CD4-positive, CD25-positive, alpha-beta regulatory T cell (primary cell): ENCODE measurements at regions not wholly inside any gene's neighbourhood (a gene's known extent, or its start where the extent isn't known, plus 50 kb on each side); places are given as distances from the start of the nearest gene placed in this dataset.
"Not testable (repeated sequence)": the region's sequence is repeated elsewhere in the genome, so short reads cannot be mapped to it uniquely, and the experiment has no call there.

ENCODE experiments used
- ATAC-seq, 2 donors: fragments of 150-1000 bp; cut with Tn5 transposase; one replicate each; pipeline ENCODE4 v1.10.0; 2021; ENCODE audit warnings: low read depth in 2 of 2, moderate number of reproducible peaks in 2 of 2, moderate library complexity in 1 of 2
- DNase-seq, 3 donors: peaks; one replicate each; pipeline versions ENCODE4 v3.0.0 to v3.0.0-alpha.2; 2012 to 2022; ENCODE audit warnings: mixed read lengths in 1 of 3
- H3K27ac ChIP-seq: one replicate; pipeline ENCODE4 v1.7.0; 2013; ENCODE audit warnings: mild to moderate bottlenecking, low read length; ENCODE audit not compliant: insufficient read depth, poor library complexity, severe bottlenecking
- H3K27me3 ChIP-seq: one replicate; pipeline ENCODE4 v1.7.0; 2013; ENCODE audit warnings: low read length; ENCODE audit not compliant: control insufficient read depth, insufficient read depth
- H3K36me3 ChIP-seq: one replicate; pipeline ENCODE4 v1.7.0; 2013; ENCODE audit warnings: mild to moderate bottlenecking, low read length, moderate library complexity; ENCODE audit not compliant: control insufficient read depth, insufficient read depth
- H3K4me1 ChIP-seq: 2 replicates; pipeline ENCODE4 v1.7.0; 2013; ENCODE audit warnings: mild to moderate bottlenecking, low read length; ENCODE audit not compliant: insufficient read depth, control insufficient read depth, poor library complexity, severe bottlenecking
- H3K4me3 ChIP-seq: one replicate; pipeline ENCODE4 v1.7.0; 2013; ENCODE audit warnings: low read depth, mild to moderate bottlenecking, low read length, moderate library complexity
- H3K9me3 ChIP-seq, 2 experiments: 1 replicate in 1 of 2; 2 replicates in 1 of 2; pipeline ENCODE4 v1.7.0; 2013; ENCODE audit warnings: low read length in 2 of 2, mild to moderate bottlenecking in 1 of 2, moderate library complexity in 1 of 2; ENCODE audit not compliant: control insufficient read depth in 2 of 2
- H3K27ac Mint-ChIP-seq, 3 donors: one replicate each; pipeline ENCODE4 v1.8.0; 2020 to 2022; ENCODE audit warnings: mild to moderate bottlenecking in 3 of 3, mixed read lengths in 3 of 3, moderate library complexity in 2 of 3
- H3K27me3 Mint-ChIP-seq: one replicate; pipeline ENCODE4 v1.8.0; 2022; ENCODE audit warnings: mild to moderate bottlenecking, mixed read lengths
- H3K36me3 Mint-ChIP-seq: one replicate; pipeline ENCODE4 v1.8.0; 2020; ENCODE audit warnings: mixed read lengths
- H3K4me1 Mint-ChIP-seq, 4 donors: one replicate each; pipeline ENCODE4 v1.8.0; 2020 to 2022; ENCODE audit warnings: mixed read lengths in 4 of 4, mild to moderate bottlenecking in 1 of 4
- H3K4me3 Mint-ChIP-seq, 4 donors: one replicate each; pipeline ENCODE4 v1.8.0; 2020 to 2022; ENCODE audit warnings: mild to moderate bottlenecking in 4 of 4, mixed read lengths in 4 of 4, moderate library complexity in 3 of 4
- H3K9me3 Mint-ChIP-seq, 7 donors: one replicate each; pipeline ENCODE4 v1.8.0; 2020 to 2022; ENCODE audit warnings: mixed read lengths in 7 of 7, mild to moderate bottlenecking in 3 of 7, moderate library complexity in 2 of 7

- ATAC-seq = no peak
- no peaks in the 10 kb centered on the region for H3K36me3 Mint-ChIP-seq
- no peaks in the 10 kb centered on the region for H3K4me1 Mint-ChIP-seq
- DNase-seq = no peak
- H3K4me3 Mint-ChIP-seq = no peak overlapping the region
- Histone ChIP-seq H3K4me3 (no peak overlapping the region), H3K27me3 (no peaks in the 10 kb centered on the region), H3K27ac (no peak overlapping the region), H3K4me1 (no peaks in the 10 kb centered on the region), H3K9me3 (peaks cover 0 to 2% of the 10 kb centered on the region in 2 experiments), H3K36me3 (no peaks in the 10 kb centered on the region)
- H3K27me3 Mint-ChIP-seq = no peaks in the 10 kb centered on the region
- no peak overlapping the region for H3K27ac Mint-ChIP-seq
- peaks cover 4 to 12% (median 4%) of the 10 kb centered on the region in 7 donors for H3K9me3 Mint-ChIP-seq
These were observed 789.3 kb downstream of the IGSF11 start for GRCh38 chr3:118245312-118245711.

GRCh38 chr3:118258850-118259249, 775.8 kb downstream of the IGSF11 start:
- H3K4me3 ChIP-seq, H3K9me3 ChIP-seq, DNase-seq, H3K27me3 Mint-ChIP-seq, H3K4me1 ChIP-seq, H3K4me1 Mint-ChIP-seq, H3K36me3 Mint-ChIP-seq, H3K36me3 ChIP-seq, H3K4me3 Mint-ChIP-seq, H3K27me3 ChIP-seq, H3K27ac Mint-ChIP-seq, ATAC-seq, H3K27ac ChIP-seq: not testable (repeated sequence)
- peaks cover 2 to 29% (median 9%) of the 10 kb centered on the region in 7 donors for H3K9me3 Mint-ChIP-seq

GRCh38 chr3:118262800-118263402, 771.7 kb downstream of the IGSF11 start:
- H3K27ac Mint-ChIP-seq = no peak overlapping the region
- H3K27me3 Mint-ChIP-seq = no peaks in the 10 kb centered on the region
- H3K36me3 Mint-ChIP-seq = no peaks in the 10 kb centered on the region
- H3K9me3 Mint-ChIP-seq = peaks cover 3 to 36% (median 6%) of the 10 kb centered on the region in 7 donors
- no peak overlapping the region for H3K4me3 Mint-ChIP-seq
- Histone ChIP-seq H3K4me1 (no peaks in the 10 kb centered on the region), H3K27ac (no peak overlapping the region), H3K27me3 (no peaks in the 10 kb centered on the region), H3K9me3 (no peaks in the 10 kb centered on the region), H3K36me3 (no peaks in the 10 kb centered on the region), H3K4me3 (no peak overlapping the region)
- peaks cover 0 to 5% (median 0%) of the 10 kb centered on the region in 4 donors for H3K4me1 Mint-ChIP-seq
- DNase-seq (no peak), ATAC-seq (no peak)

GRCh38 chr3:118267588-118267987, 767.1 kb downstream of the IGSF11 start:
- no peak for ATAC-seq
- peaks cover 4 to 35% (median 8%) of the 10 kb centered on the region in 7 donors for H3K9me3 Mint-ChIP-seq
- no peak for DNase-seq
- H3K4me1 ChIP-seq = no peaks in the 10 kb centered on the region
- no peaks in the 10 kb centered on the region for H3K36me3 ChIP-seq
- H3K27ac ChIP-seq = no peak overlapping the region
- no peak overlapping the region for H3K4me3 ChIP-seq
- H3K27me3 ChIP-seq = no peaks in the 10 kb centered on the region
- H3K4me3 Mint-ChIP-seq = no peak overlapping the region
- H3K36me3 Mint-ChIP-seq = no peaks in the 10 kb centered on the region
- H3K27me3 Mint-ChIP-seq = no peaks in the 10 kb centered on the region
- H3K4me1 Mint-ChIP-seq = peaks cover 0 to 5% (median 0%) of the 10 kb centered on the region in 4 donors
- H3K9me3 ChIP-seq = no peaks in the 10 kb centered on the region
- no peak overlapping the region for H3K27ac Mint-ChIP-seq

GRCh38 chr3:118269537-118270125, 765.0 kb downstream of the IGSF11 start:
- peaks cover 0 to 5% (median 0%) of the 10 kb centered on the region in 4 donors for H3K4me1 Mint-ChIP-seq
- Histone ChIP-seq H3K4me3 (no peak overlapping the region), H3K27ac (no peak overlapping the region), H3K4me1 (no peaks in the 10 kb centered on the region), H3K27me3 (no peaks in the 10 kb centered on the region), H3K9me3 (no peaks in the 10 kb centered on the region), H3K36me3 (no peaks in the 10 kb centered on the region)
- no peak overlapping the region for H3K4me3 Mint-ChIP-seq
- H3K36me3 Mint-ChIP-seq = no peaks in the 10 kb centered on the region
- peaks cover 5 to 29% (median 10%) of the 10 kb centered on the region in 7 donors for H3K9me3 Mint-ChIP-seq
- ATAC-seq = no peak
- DNase-seq = no peak
- no peaks in the 10 kb centered on the region for H3K27me3 Mint-ChIP-seq
- H3K27ac Mint-ChIP-seq = no peak overlapping the region

GRCh38 chr3:118272991-118273390, 761.7 kb downstream of the IGSF11 start:
- Histone ChIP-seq H3K27me3 (no peaks in the 10 kb centered on the region), H3K9me3 (no peaks in the 10 kb centered on the region), H3K36me3 (no peaks in the 10 kb centered on the region), H3K4me3 (no peak overlapping the region), H3K4me1 (no peaks in the 10 kb centered on the region), H3K27ac (no peak overlapping the region)
- Mint-ChIP-seq H3K27ac (no peak overlapping the region), H3K4me1 (no peaks in the 10 kb centered on the region), H3K4me3 (no peak overlapping the region), H3K36me3 (no peaks in the 10 kb centered on the region), H3K9me3 (peaks cover 5 to 27% (median 15%) of the 10 kb centered on the region in 7 donors), H3K27me3 (no peaks in the 10 kb centered on the region)
- no peak for ATAC-seq
- no peak for DNase-seq

GRCh38 chr3:118277814-118278213, 756.8 kb downstream of the IGSF11 start:
- Mint-ChIP-seq H3K4me1 (no peaks in the 10 kb centered on the region), H3K27me3 (no peaks in the 10 kb centered on the region), H3K36me3 (no peaks in the 10 kb centered on the region), H3K27ac (no peak overlapping the region), H3K9me3 (peaks cover 4 to 26% (median 11%) of the 10 kb centered on the region in 7 donors), H3K4me3 (no peak overlapping the region)
- DNase-seq (no peak), ATAC-seq (no peak)
- no peaks in the 10 kb centered on the region for H3K27me3 ChIP-seq
- no peaks in the 10 kb centered on the region for H3K4me1 ChIP-seq
- no peak overlapping the region for H3K4me3 ChIP-seq
- H3K9me3 ChIP-seq = no peaks in the 10 kb centered on the region
- H3K36me3 ChIP-seq = no peaks in the 10 kb centered on the region
- no peak overlapping the region for H3K27ac ChIP-seq

- no peak for ATAC-seq
- H3K9me3 ChIP-seq = no peaks in the 10 kb centered on the region
- Mint-ChIP-seq H3K9me3 (peaks cover 0 to 16% (median 5%) of the 10 kb centered on the region in 7 donors), H3K36me3 (no peaks in the 10 kb centered on the region), H3K4me1 (no peaks in the 10 kb centered on the region), H3K27ac (no peak overlapping the region), H3K4me3 (no peak overlapping the region), H3K27me3 (no peaks in the 10 kb centered on the region)
- H3K36me3 ChIP-seq = no peaks in the 10 kb centered on the region
- H3K27ac ChIP-seq = no peak overlapping the region
- no peaks in the 10 kb centered on the region for H3K4me1 ChIP-seq
- no peak for DNase-seq
- H3K27me3 ChIP-seq = no peaks in the 10 kb centered on the region
- H3K4me3 ChIP-seq = no peak overlapping the region
These were observed 741.8 kb downstream of the IGSF11 start for GRCh38 chr3:118292841-118293240.
